HL-60 (cell line): ENCODE measurements at regions not wholly inside any gene's neighbourhood (a gene's known extent, or its start where the extent isn't known, plus 50 kb on each side); places are given as distances from the start of the nearest gene placed in this dataset.

Experiments
- DNase-seq, 2 experiments: peaks; one replicate each; pipeline ENCODE4 v3.0.0-alpha.2; 2010 to 2020; ENCODE audit warnings: low read depth in 1 of 2, low spot score in 1 of 2
- H3K27ac ChIP-seq: fragments of 250-450 bp; sonication (Bioruptor Pico); replicated peaks from 2 replicates; pipeline ENCODE4 v1.5.1; 2020; ENCODE audit warnings: mild to moderate bottlenecking, moderate library complexity
- H3K27me3 ChIP-seq: fragments of 250-450 bp; sonication (Bioruptor Pico); 2 replicates; pipeline ENCODE4 v1.5.1; 2021; ENCODE audit warnings: mild to moderate bottlenecking, moderate library complexity; ENCODE audit not compliant: insufficient read depth, poor library complexity, severe bottlenecking
- H3K4me3 ChIP-seq: replicated peaks from 2 replicates; pipeline ENCODE4 v1.5.1; 2011; ENCODE audit warnings: mild to moderate bottlenecking, control low read depth, low read length; ENCODE audit not compliant: insufficient read depth
- CTCF ChIP-seq: IDR thresholded peaks from one replicate; pipeline ENCODE4 v1.5.1; 2011; ENCODE audit warnings: low read length, control low read depth, inconsistent platforms; ENCODE audit not compliant: insufficient read depth
- GABPA ChIP-seq: IDR thresholded peaks from 2 replicates; pipeline ENCODE4 v1.6.1; 2012; ENCODE audit warnings: low read depth
- POLR2AphosphoS5 ChIP-seq: IDR thresholded peaks from 2 replicates; pipeline ENCODE4 v1.6.1; 2012; ENCODE audit warnings: low read depth
- REST ChIP-seq: IDR thresholded peaks from 2 replicates; pipeline ENCODE4 v1.6.1; 2012; ENCODE audit warnings: low read depth; ENCODE audit not compliant: insufficient replicate concordance
- SPI1 ChIP-seq: IDR thresholded peaks from 2 replicates; pipeline ENCODE4 v1.6.1; 2012; ENCODE audit warnings: low read depth, mild to moderate bottlenecking, borderline replicate concordance

GRCh38 chr2:17115042-17115441 is 403.2 kb downstream of the RAD51AP2 start:
- H3K4me3 ChIP-seq, result no peak overlapping the region
- no peak overlapping the region for H3K27ac ChIP-seq
- no peak for DNase-seq
- no peaks in the 10 kb centered on the region for H3K27me3 ChIP-seq
- TF ChIP-seq POLR2AphosphoS5 (no peak), CTCF (no peak), GABPA (no peak), SPI1 (no peak), REST (no peak)

GRCh38 chr2:17107871-17108270 is 410.4 kb downstream of the RAD51AP2 start:
- TF ChIP-seq POLR2AphosphoS5 (no peak), REST (peak; percentile 82)
- DNase-seq, result no peak
- no peak overlapping the region for H3K4me3 ChIP-seq
- no peaks in the 10 kb centered on the region for H3K27me3 ChIP-seq
- no peak overlapping the region for H3K27ac ChIP-seq

GRCh38 chr2:17107151-17107550 is 411.1 kb downstream of the RAD51AP2 start:
- no peak for DNase-seq
- Histone ChIP-seq H3K27me3 (no peaks in the 10 kb centered on the region), H3K27ac (no peak overlapping the region), H3K4me3 (no peak overlapping the region)
- no peak for TF ChIP-seq GABPA
- no peak for TF ChIP-seq REST
- TF ChIP-seq CTCF, result no peak
- TF ChIP-seq POLR2AphosphoS5, result no peak

- DNase-seq, result no peak
- Histone ChIP-seq H3K27ac (no peak overlapping the region), H3K4me3 (no peak overlapping the region), H3K27me3 (no peaks in the 10 kb centered on the region)
- TF ChIP-seq REST (no peak), GABPA (no peak), POLR2AphosphoS5 (no peak), CTCF (no peak), SPI1 (no peak)
Observed at GRCh38 chr2:17106418-17106817, 411.8 kb downstream of the RAD51AP2 start.
